Lung (tissue), 11 donors: ENCODE measurements at regions not wholly inside any gene's neighbourhood (a gene's known extent, or its start where the extent isn't known, plus 50 kb on each side); places are given as distances from the start of the nearest gene placed in this dataset.

Experiments
- ATAC-seq: fragments of 200-7000 bp; cut with Tn5 transposase; one replicate; pipeline ENCODE4 v1.9.1; 2020; ENCODE audit warnings: moderate number of reproducible peaks; ENCODE audit not compliant: insufficient read depth, low FRiP score
- DNase-seq, 3 donors: peaks; one replicate each; pipeline ENCODE4 v3.0.0-alpha.2; 2013 to 2017
- H3K27ac ChIP-seq, 2 donors: one replicate each; pipeline ENCODE4 v1.5.1; 2013; ENCODE audit warnings: mild to moderate bottlenecking in 2 of 2, moderate library complexity in 2 of 2, control low read depth in 1 of 2, inconsistent platforms in 1 of 2, low read depth in 1 of 2, low read length in 1 of 2
- H3K27me3 ChIP-seq, 3 donors: one replicate each; pipeline ENCODE4 v1.5.1; 2013; ENCODE audit warnings: low read length in 2 of 3; ENCODE audit not compliant: control insufficient read depth in 3 of 3, insufficient read depth in 3 of 3
- H3K36me3 ChIP-seq, 4 donors: one replicate each; pipeline ENCODE4 v1.5.1; 2013; ENCODE audit warnings: low read length in 4 of 4, mild to moderate bottlenecking in 1 of 4, moderate library complexity in 1 of 4; ENCODE audit not compliant: control insufficient read depth in 4 of 4, insufficient read depth in 4 of 4
- H3K4me1 ChIP-seq, 5 donors: one replicate each; pipeline ENCODE4 v1.5.1; 2013; ENCODE audit warnings: low read length in 5 of 5, mild to moderate bottlenecking in 2 of 5, moderate library complexity in 1 of 5; ENCODE audit not compliant: control insufficient read depth in 5 of 5, insufficient read depth in 5 of 5
- H3K4me3 ChIP-seq: one replicate; pipeline ENCODE4 v1.5.1; 2013; ENCODE audit warnings: mild to moderate bottlenecking, control low read depth, moderate library complexity
- H3K9ac ChIP-seq, 2 donors: one replicate each; pipeline ENCODE4 v1.5.1; 2013; ENCODE audit warnings: low read length in 2 of 2, control low read depth in 1 of 2; ENCODE audit not compliant: insufficient read depth in 1 of 2
- H3K9me3 ChIP-seq, 4 donors: one replicate each; pipeline ENCODE4 v1.5.1; 2013; ENCODE audit warnings: low read length in 3 of 4, mild to moderate bottlenecking in 1 of 4, moderate library complexity in 1 of 4; ENCODE audit not compliant: control insufficient read depth in 4 of 4, insufficient read depth in 3 of 4
- CTCF ChIP-seq: IDR thresholded peaks from 2 replicates; pipeline ENCODE4 v1.5.1; 2012; ENCODE audit warnings: mild to moderate bottlenecking; ENCODE audit errors: control extremely low read depth, extremely low read depth
- WGBS, 2 donors: extraction: QIAGEN DNeasy Blood & Tissue Kit; methylation state at CpG; one replicate each; pipeline ENCODE4 v1.1.7; 2013; 5-methylcytosine and 5-hydroxymethylcytosine counted together
- donor health status: control.
- donor health status: control.
- donor health status: Bipolar disorder and iron deficiency.
- donor health status: healthy.
- donor health status: DM: yes; HTN: yes; CAD: no.

- no peak for ATAC-seq
- DNase-seq = no peak
- no peaks in the 10 kb centered on the region for H3K36me3 ChIP-seq
- H3K27me3 ChIP-seq = no peaks in the 10 kb centered on the region
- WGBS, 2 donors = 98 to 100% methylated on average over 1 of the region's 1 CpG
- H3K4me3 ChIP-seq = no peak overlapping the region
- TF ChIP-seq CTCF = no peak
- peaks cover 0 to 3% (median 0%) of the 10 kb centered on the region in 5 donors for H3K4me1 ChIP-seq
- H3K9me3 ChIP-seq = no peaks in the 10 kb centered on the region
- H3K27ac ChIP-seq = no peak overlapping the region
- H3K9ac ChIP-seq = no peak overlapping the region
Observed at GRCh38 chr6:148105695-148106094, 236.9 kb upstream of the SASH1 start.

- WGBS, 2 donors = 69 to 80% methylated on average over 3 of the region's 3 CpGs
Observed at GRCh38 chr6:148107911-148108310, 234.7 kb upstream of the SASH1 start.

GRCh38 chr6:148109732-148110131 lies 232.9 kb upstream of the SASH1 start:
- no peak overlapping the region for H3K27ac ChIP-seq
- H3K27me3 ChIP-seq = no peaks in the 10 kb centered on the region
- no peaks in the 10 kb centered on the region for H3K36me3 ChIP-seq
- H3K9ac ChIP-seq = no peak overlapping the region
- DNase-seq = peak; percentile 63 to 87 (median 74)
- no peak for ATAC-seq
- H3K4me1 ChIP-seq = peaks cover 0 to 5% (median 0%) of the 10 kb centered on the region in 5 donors
- H3K4me3 ChIP-seq = no peak overlapping the region
- no peaks in the 10 kb centered on the region for H3K9me3 ChIP-seq
- TF ChIP-seq CTCF = no peak
- WGBS, 2 donors = 70 to 83% methylated on average over 3 of the region's 3 CpGs

More at GRCh38 chr6:148107911-148108310, 234.7 kb upstream of the SASH1 start:
- Histone ChIP-seq H3K4me1 (peaks cover 0 to 3% (median 0%) of the 10 kb centered on the region in 5 donors), H3K9me3 (no peaks in the 10 kb centered on the region), H3K4me3 (no peak overlapping the region), H3K27me3 (no peaks in the 10 kb centered on the region), H3K36me3 (no peaks in the 10 kb centered on the region), H3K27ac (no peak overlapping the region), H3K9ac (no peak overlapping the region)
- ATAC-seq (no peak), DNase-seq (no peak)
- TF ChIP-seq CTCF = no peak

- no peak for TF ChIP-seq CTCF
- H3K27ac ChIP-seq = no peak overlapping the region
- H3K27me3 ChIP-seq = no peaks in the 10 kb centered on the region
- WGBS, 2 donors = 95 to 96% methylated on average over 3 of the region's 3 CpGs
- DNase-seq (no peak), ATAC-seq (no peak)
- H3K4me3 ChIP-seq = no peak overlapping the region
- no peak overlapping the region for H3K9ac ChIP-seq
- H3K36me3 ChIP-seq = no peaks in the 10 kb centered on the region
- peaks cover 0 to 5% (median 0%) of the 10 kb centered on the region in 5 donors for H3K4me1 ChIP-seq
- no peaks in the 10 kb centered on the region for H3K9me3 ChIP-seq
Observed at GRCh38 chr6:148110925-148111324, 231.7 kb upstream of the SASH1 start.
